GM10266 (cell line): ENCODE measurements at regions not wholly inside any gene's neighbourhood (a gene's known extent, or its start where the extent isn't known, plus 50 kb on each side); places are given as distances from the start of the nearest gene placed in this dataset.

Experiments
- DNase-seq: peaks from one replicate; pipeline ENCODE4 v3.0.0; 2012; ENCODE audit errors: extremely low spot score
- TF ChIP-seq, protein P1 (sequence below): IDR thresholded peaks from 2 replicates; pipeline ENCODE4 v1.5.1; 2012; ENCODE audit warnings: mild to moderate bottlenecking, low read depth; ENCODE audit not compliant: control insufficient read depth, insufficient read depth; ENCODE audit errors: missing control alignments

DNA sequence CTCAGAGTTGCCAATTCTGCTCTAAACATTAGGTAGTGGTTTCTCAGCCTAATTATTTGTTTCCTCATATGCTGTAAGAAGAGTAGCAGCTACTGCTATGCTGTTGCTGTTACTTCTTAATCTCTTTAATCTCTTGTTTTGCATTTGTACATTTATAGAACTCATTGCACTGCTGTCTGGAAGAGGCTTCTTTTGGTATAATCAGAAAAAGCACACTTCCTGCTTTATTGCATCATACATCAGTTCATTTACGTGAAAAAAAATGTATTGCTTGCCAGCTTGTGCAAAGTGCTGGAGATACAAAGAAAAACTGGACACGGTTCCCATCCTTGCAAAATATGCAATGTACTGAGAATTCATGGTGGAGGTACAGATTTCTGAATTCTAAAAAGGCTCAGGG lies 332.0 kb downstream of the GRXCR1 start:
- no peak for DNase-seq

DNA sequence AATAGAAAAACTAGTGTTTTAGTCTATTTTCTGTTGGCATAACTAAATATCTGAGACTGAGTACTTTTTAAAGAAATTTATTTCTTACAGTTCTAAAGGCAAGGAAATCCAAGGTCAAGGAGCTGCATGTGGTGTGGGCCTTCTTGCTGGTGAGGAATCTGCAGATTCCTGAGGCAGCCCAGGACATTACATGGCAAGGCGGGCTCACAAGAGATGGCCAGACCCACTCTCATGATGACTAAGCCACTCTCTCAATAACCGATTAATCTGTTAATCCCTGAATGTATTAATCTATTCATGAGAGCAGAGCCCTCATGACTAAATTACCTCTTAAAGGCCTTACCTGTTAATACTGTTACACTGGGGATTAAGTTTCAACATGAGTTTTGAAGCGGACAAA lies 340.8 kb downstream of the GRXCR1 start:
- TF ChIP-seq, protein P1, sequence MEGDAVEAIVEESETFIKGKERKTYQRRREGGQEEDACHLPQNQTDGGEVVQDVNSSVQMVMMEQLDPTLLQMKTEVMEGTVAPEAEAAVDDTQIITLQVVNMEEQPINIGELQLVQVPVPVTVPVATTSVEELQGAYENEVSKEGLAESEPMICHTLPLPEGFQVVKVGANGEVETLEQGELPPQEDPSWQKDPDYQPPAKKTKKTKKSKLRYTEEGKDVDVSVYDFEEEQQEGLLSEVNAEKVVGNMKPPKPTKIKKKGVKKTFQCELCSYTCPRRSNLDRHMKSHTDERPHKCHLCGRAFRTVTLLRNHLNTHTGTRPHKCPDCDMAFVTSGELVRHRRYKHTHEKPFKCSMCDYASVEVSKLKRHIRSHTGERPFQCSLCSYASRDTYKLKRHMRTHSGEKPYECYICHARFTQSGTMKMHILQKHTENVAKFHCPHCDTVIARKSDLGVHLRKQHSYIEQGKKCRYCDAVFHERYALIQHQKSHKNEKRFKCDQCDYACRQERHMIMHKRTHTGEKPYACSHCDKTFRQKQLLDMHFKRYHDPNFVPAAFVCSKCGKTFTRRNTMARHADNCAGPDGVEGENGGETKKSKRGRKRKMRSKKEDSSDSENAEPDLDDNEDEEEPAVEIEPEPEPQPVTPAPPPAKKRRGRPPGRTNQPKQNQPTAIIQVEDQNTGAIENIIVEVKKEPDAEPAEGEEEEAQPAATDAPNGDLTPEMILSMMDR, result no peak
- no peak for DNase-seq

More for the DNA sequence above, 332.0 kb downstream of the GRXCR1 start:
- TF ChIP-seq, protein P1, result no peak

DNA sequence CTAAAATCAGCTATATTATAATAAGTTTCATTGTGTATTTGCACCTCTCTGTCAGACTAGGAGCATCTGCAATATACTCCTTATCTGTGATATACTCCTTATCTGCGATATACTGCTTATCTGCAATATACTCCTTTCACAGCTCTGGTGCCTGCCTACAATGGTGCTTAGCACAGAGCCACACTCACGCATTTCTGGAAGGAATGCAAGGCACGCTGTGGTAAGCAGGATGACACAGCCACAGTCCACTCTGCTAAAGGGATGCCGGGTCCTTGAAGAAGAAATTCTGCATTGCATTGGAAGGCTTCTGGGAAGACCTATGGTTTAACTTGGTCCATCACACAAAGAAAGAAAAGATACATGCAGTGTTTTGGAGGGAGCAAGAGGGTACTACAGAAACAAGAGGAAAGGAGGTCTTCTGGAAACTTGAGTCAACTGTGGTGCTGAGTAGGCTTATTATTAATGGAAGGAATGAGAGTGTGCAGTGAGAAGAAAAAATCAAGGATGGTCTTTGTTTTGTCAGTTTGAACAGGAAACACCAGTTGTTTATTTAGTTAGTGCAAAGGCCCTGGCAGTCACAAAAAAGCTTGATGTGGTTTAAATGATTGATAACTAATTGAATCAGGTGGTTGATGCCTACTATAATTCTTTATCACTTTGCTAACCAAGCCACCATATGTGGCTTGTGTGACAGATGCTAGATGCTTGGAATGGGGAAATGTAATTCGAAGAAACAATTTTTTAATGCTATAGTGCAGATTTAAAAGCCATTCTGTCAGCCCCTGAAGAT lies 342.3 kb downstream of the GRXCR1 start:
- no peak for DNase-seq
- TF ChIP-seq, protein P1, result no peak

DNA sequence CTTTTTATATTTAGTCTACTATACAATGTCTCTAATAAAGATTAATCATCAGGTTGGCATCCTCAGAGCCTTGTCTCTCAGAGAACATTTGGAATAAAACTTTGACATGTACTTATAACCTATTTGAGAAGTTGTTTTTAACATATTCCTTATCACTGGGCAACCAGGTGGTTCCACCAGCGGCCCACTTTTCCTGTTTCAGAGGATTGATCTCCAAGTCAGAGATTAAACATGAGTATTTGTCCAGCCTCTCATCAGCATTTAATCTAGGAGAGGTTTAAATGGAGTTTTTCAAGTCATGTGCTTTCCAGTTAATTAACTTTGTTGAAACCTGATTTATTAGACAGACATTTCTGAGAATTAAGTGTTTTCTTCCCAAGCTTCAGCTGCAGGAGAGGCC lies 345.5 kb downstream of the GRXCR1 start:
- no peak for DNase-seq

DNA sequence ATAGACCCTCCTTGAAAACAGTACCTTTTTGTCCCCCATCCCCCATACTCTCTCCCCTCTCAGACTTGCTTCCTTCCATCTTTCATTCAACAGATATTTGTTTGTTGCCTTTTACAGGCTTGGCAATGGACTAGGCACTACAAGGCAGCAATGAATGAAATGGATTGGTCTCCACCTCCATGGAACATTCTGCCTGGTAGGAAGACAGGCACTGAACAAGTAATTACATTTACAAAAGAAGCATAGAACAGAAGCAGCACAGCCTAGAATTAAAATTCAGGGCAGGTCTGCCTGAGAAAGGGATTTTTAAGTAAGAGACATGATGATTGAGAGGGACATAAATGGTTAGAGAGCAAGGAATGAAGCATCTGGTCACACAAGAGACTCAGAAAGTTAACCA lies 346.1 kb downstream of the GRXCR1 start:
- TF ChIP-seq, protein P1, result no peak
- DNase-seq, result no peak

More for the DNA sequence above, 345.5 kb downstream of the GRXCR1 start:
- TF ChIP-seq, protein P1, result no peak

DNA sequence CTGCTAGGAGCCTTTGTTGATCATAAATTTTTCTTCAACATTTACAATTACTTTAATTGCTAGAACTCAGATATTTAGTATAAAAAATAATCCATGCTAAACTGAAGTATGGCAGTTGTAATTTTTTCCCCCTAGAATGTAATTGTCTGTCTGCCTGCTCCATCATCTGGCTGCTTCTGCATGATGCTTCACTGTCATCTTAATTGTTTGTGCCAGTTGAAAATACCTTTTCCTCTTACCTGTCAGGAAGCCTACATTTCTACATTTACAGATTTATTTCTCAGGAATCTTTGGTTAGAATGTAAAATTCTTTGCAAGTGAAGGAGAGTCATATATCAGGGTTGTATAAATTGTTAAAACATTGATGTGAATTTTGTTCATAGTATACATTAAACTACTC lies 348.6 kb downstream of the GRXCR1 start:
- no peak for DNase-seq
- TF ChIP-seq, protein P1, result no peak

DNA sequence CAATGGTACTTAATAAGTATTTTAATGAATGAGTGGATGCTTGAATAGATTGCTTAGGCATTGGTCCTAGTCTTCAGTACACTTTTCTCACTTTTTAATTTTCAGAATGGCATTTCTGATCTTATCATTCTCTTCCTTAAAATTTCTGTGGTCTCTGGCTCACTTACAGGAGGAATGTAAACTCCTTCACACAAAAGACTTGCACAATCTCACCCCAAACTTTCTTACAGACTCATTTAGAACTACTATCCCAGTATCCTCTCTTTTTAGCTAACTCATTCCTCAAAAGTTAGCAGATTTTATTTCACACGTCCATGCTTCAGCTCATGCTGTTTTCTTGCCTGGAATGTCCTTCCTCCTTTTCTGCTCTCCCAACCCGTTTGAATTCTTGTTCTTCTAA lies 350.1 kb downstream of the GRXCR1 start:
- DNase-seq, result no peak
- TF ChIP-seq, protein P1, result no peak
